ENCODE measurements at regions not wholly inside any gene's neighbourhood (a gene's known extent, or its start where the extent isn't known, plus 50 kb on each side); places are given as distances from the start of the nearest gene placed in this dataset.
"Not testable (repeated sequence)": the region's sequence is repeated elsewhere in the genome, so short reads cannot be mapped to it uniquely, and the experiment has no call there.

DNA sequence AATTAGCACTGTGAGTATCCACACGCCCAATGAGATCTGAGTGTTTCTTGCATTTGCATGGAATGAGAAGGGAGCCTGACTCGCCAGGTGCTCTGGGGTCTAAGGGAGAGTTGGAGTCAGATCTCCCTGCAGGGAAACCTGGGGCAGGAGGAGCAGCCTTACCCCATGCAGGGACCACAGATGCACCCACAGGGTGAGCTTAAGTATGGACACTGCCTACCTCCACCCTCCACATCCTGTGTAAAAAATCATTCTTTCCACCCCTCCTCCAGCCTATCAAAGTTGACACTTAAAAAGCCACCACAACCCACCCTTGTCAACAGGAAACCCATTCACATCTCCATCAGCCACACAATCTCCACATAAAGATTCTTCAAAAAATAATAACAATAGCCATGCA, 67.0 kb upstream of the IGLL5 start:
- FAIRE-seq = no peak

DNA sequence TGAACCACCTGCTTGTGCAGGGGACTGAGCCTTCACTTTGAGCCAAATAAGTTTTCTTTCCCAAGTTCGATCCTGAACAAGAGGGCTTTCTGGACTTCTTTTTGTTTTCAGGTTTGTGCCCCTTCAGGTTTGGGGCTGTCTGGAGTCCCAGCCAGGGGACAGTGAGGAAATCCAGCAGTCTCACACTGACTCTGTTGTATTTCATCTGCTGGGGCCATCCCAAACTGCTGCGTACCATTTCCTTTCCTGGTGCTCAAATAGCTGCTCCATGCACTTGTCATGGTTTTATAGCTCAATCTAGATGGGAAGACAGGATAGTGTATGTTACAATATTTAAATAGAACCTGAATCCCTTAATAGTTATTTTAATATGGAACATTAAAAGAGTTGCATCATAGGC, 66.3 kb upstream of the IGLL5 start:
- no peak for DNase-seq (ENCODE audit: low spot score)
- no peak for FAIRE-seq

More for the DNA sequence above, 67.0 kb upstream of the IGLL5 start:
- DNase-seq (ENCODE audit: low spot score) = no peak

DNA sequence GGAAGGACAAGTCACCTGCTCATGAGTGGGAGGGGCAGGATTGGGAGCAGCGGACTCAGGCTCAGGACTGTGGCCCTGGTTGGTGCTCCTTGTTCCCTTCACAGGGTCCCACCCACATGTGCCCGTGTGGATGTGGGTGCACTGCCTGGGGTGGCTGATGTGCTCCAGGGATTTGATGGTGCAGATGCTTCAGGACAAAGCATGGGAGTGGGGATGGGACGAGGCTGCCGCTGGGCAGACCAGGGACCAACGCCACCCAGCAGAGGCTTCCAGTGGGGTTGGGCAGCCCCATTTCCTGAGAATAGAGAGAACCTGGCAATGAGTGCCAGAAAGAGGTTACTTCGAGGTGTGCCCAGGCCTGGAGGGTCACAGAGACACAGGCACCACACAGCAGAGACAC, 65.5 kb upstream of the IGLL5 start:
- no peak for FAIRE-seq
- DNase-seq (ENCODE audit: low spot score) = no peak

DNA sequence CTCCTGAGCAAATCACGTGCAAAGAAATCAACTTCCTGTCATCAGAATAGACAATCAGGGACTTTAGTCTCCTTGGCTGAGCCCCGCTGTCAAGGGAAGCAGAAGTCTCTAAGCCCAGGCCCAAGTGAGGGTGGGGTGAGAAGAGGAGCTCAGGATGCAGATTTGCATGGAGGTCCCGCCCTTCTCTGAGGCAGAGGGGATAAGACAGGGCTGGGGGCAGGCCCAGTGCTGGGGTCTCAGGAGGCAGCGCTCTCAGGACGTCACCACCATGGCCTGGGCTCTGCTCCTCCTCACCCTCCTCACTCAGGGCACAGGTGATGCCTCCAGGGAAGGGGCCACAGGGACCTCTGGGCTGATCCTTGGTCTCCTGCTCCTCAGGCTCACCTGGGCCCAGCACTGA, 65.1 kb upstream of the IGLL5 start:
- FAIRE-seq; DNase-seq (ENCODE audit: low spot score): not testable (repeated sequence)

DNA sequence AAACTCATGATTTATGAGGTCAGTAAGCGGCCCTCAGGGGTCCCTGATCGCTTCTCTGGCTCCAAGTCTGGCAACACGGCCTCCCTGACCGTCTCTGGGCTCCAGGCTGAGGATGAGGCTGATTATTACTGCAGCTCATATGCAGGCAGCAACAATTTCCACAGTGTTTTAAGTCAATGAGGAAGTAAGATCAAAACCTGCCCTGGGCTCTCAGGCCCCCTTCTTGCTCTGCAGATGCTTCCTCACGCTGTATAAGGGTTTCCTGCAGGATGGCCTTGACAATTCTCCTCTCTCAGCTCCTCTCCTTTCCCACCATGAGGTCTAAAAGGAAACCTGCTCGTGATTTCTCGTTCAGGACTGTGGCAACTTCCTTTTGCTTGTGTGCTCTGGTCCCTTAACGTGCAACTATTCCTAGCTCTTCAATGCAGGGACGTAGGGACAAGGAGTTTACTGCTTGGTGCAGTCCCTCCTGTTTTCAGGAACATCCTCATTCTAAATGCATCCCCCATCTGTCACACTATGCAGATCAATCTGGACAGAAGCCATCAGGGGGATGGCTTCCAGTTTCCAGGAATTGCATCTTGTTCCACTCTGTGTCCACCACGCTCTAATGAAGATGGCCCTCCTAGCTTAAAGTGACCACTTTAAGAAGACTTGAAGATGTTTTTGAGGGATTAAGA, 64.3 kb upstream of the IGLL5 start:
- FAIRE-seq (no peak), DNase-seq (ENCODE audit: low spot score) (no peak)

DNA sequence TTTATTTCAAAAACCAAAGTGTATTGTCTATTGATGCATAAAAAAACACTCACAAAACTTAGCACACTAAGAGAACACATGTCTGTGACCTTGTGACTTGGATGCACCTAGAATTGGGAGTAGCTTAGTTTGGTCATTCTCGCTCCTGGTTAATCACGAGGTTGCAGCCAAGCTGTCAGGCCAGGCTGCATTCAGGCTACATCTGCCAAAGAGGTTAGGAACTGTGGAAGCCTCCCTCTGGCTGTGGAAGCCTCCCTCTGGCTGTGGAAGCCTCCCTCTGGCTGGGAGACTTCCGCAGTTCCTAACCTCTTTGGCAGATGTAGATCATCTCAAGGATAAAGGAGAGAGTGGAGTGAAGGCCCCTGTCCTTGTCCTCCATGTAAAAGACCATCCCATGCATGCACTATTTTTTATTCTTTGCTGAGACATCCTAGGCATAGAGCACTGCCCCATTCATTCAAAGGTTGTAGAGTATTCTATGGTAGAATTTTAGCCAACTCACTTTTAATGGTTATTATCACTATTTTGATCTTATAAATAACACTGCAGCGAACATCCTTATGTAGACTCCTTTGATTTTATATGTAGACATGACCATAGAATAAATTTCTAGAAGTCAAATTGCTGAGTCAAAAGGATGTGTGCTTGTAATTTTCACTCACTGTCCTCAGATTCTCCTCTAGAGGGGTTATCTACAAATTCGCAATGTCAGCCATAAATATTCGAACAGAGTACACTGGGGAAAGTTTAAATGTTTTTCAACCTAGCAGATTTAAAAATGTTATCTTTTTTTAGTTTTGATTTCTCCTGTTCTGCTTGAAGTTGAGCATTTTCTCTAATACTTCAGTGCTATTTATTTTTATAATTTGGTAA, 63.0 kb upstream of the IGLL5 start:
- DNase-seq (ENCODE audit: low spot score) = no peak
- no peak for FAIRE-seq

DNA sequence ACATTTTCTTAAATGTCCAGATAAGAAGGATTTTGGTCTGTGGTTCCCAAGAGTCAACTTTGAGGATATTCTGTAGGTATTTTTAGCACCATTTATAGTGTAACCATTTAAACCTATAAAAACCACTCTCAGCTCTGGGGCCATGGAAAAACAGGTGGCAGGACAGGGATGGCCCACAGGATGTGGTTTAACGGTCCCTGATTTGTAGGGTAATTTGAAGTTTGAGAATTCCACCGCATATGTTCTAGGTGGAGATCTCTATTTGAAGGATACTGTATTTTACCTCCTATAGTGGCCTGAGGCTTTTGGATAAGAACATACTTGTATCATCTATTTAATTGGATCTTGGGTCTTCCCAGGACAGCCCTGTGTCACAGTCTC, 62.4 kb upstream of the IGLL5 start:
- FAIRE-seq (no peak), DNase-seq (ENCODE audit: low spot score) (no peak)

DNA sequence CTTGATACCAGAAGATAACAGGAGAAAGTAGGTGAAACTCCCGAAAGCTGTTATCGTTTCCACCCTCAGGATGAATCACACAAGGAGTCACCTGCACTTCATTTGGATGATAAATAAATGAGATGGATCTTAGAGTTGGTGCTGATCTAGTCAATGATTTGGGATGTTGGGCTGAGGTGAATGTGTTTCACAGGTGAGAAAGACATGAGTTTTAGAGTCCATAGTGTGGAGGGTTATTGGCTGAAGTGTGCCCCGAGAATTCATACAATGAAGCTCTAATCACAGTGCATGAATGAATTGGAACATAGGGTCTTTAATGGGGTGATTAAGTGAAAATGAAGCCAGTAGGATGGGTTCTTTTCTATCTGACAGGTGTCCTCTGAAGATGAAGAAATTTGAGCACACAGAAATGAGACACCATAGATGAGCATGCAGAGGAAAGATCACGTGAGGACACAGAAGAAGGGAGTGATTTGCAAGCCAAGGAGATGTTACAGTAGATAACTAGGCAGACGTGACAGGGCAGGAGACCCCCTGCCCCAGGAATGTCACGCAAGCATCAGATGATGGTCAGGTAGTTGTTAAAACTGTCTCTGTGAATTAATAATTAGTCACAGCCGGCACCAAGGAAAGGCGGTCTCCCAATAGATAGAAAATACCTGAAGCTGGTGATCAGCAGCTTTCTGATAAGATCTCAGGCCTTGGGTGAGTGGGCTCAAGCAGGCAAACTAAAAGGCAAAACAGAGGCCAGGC, 60.3 kb upstream of the IGLL5 start:
- FAIRE-seq = no peak

DNA sequence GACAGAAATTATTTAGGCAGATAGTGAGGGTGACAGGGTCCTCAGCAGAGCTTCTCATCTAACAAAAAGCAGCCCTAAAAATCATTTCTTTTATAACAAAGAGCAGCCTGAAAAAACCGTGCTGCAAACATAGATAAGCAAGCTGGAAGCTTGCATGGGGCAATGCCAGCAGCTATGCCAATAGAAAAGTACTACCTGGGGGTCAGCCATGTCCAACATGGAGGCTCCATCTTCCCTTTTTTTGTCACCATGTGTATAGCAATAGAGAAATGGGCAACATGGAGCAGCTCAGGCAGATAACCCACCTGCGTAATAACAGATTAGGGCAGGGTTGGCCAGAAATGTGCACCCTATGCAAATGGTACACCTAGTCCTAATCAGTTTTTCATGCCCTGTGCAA, 57.4 kb upstream of the IGLL5 start:
- DNase-seq (ENCODE audit: low spot score) (no peak), FAIRE-seq (no peak)

More for the DNA sequence above, 60.3 kb upstream of the IGLL5 start:
- no peak for DNase-seq (ENCODE audit: low spot score)

DNA sequence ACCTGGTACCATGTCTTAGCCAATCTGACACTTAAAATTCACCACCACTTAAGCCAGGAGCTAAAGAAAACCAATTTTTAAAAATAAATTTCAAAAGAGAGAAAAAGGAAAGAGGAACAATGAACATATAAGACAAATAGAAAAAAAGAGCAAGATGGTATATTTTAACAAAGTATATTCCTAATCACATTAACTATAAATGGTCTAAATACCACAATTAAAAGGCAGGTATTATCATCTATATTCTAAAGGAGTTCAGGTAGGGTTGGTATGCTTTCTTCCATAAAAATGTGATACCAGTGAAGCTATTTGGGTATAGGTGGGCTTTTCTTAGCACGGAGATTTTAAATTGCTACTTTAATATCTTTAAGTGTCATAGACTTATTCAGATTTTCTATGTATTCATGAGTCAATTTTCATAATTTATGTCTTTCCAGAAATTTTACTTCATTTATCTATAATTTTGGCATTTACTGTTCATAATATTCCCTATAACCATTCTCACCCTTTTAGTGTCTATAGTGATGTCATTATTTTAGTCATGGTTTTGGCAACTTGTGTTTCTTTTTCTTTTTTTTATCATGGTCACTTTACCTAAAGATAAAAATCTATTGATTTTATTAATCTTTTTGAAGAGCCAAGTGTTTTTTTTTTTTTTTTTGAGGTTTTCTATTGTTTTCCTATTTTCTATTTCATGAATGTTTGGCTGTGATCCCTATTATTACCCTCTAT, 56.5 kb upstream of the IGLL5 start:
- DNase-seq (ENCODE audit: low spot score) (no peak), FAIRE-seq (no peak)

DNA sequence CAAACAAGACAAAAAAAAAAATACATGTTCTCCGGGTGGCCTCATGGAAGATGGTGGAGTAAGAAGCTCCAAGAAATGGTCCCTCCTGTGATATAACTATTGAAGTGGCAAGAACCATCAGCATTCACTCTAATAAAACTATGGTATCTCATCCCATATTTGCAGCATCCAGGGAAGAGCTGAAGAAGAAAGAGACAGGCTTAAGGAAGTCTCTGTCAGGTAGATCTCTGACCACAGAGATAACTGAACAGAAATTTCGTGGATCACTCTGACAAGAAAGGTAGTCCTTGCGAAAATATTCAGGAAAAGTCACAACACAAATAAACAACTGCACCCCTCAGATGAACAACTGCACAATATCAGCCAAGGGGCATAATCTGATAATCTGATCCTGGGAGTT, 54.6 kb upstream of the IGLL5 start:
- FAIRE-seq = no peak

DNA sequence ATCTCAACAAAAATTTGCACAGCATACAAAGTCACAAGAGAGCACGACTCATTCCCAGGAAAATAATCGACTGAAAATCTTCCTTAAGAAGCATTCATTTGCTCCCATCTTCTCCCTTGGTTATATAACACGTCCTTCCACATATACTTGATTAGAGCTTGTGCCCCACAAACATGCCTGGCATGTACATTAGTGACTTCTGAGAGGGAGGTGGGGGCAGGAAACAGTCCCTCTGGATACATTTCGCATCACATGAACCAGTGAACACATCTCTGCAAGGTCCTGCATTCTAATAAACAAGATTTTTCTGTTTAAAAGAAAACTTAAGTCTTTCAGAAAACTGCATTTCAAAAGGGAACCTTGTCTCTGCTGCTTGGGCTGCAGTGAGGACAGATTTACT, 54.1 kb upstream of the IGLL5 start:
- no peak for FAIRE-seq

More for the DNA sequence above, 54.6 kb upstream of the IGLL5 start:
- DNase-seq (ENCODE audit: low spot score) = no peak

DNA sequence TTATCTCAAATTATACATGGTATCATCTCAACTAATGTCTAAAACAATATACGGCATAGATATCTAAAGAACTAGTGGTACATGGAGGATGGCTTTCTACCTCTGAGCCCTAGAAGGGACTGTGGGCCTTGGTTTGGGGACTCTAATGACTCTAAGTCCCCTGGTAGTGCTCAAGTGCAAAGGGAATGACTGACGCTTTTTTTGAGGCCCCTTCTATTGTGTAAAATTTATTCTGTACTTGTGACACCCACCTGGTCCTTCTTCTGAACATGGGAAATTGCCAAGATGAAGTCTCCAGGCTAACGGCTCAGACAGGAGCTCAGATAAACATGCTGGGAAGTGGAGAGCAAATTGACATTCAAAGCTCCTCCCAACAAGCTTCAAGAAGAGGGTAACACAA, 53.4 kb upstream of the IGLL5 start:
- FAIRE-seq (no peak), DNase-seq (ENCODE audit: low spot score) (no peak)

More for the DNA sequence above, 54.1 kb upstream of the IGLL5 start:
- DNase-seq (ENCODE audit: low spot score) = no peak

DNA sequence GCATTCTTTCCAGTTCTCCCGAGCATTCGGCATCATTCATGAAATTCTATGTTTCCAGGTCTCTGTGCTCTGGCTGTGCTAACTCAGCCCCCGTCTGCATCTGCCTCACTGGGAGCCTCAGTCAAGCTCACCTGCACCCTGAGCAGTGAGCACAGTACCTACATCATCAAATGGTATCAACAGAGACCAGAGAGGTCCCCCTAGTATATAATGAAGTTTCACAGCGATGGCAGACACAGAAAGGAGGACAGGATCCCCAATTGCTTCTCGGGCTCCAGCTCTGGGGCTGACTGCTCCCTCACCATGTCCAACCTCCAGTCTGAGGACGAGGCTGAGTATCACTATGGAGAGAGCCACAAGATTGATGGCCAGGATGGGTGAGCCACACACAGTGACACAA, 52.8 kb upstream of the IGLL5 start:
- DNase-seq (ENCODE audit: low spot score) (no peak), FAIRE-seq (no peak)

DNA sequence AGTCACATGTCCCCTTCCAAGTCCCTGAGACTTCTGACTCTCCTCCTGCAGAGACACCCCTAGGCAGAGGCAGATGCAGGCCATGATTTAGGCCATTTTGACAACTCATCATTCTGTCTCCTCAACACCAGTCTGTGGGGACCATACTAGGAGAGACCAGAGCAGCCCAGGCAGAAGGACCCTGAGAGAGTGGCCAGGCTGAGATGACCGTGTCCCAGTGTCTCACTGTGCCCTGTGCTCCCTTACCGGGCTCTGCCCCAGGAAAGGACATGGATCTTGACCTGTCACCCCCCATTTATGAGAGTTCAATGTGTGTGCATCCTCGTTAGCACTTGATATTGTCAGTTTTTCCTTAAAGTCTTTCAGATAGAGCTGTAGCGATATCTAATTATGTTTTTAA, 52.4 kb upstream of the IGLL5 start:
- DNase-seq (ENCODE audit: low spot score) = no peak
- no peak for FAIRE-seq

DNA sequence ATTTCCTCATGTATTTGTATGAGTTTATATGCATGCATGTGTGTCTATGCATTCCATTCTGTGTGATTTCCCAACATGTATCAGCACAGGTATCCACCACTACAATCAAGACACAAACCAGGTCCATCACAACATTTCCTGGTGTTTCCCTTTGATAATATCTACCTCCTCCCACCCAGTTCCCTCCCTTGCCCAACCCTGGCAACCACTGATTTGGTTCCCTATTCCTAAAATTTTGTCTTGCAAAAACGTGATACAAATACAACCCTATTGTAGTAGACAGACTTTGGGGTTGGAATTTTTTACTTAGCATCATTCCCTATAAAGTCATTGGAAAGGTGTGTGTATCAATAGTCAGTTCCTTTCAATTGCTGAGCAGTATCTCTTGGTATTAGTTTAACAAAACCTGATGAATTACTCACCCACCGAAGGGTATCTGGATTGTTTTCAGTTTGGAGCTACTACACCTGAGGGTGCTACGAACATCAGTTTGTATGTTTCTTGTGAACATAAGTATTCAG, 51.8 kb upstream of the IGLL5 start:
- FAIRE-seq (no peak), DNase-seq (ENCODE audit: low spot score) (no peak)

DNA sequence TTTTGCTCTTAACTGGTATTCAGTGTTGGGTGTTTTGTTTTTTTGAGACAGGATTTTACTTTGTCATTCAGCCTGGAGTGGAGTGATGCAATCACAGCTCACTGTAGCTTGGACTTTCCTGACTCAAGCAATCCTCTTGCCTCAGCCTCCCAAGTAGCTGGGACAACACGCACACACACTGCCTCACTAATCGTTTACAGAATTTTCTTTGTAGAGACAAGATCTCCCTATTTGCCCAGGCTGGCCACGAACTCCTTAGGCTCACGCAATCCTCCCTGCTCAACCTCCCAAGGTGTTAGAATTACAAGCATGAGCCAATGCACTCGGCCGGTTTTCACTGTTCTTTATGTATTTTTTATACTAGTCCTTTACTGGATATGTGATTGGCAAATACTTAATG, 51.0 kb upstream of the IGLL5 start:
- DNase-seq (ENCODE audit: low spot score) = no peak
- FAIRE-seq = no peak
